HG03342 (cell line): ENCODE measurements at regions not wholly inside any gene's neighbourhood (a gene's known extent, or its start where the extent isn't known, plus 50 kb on each side); places are given as distances from the start of the nearest gene placed in this dataset.
A peak's percentile ranks its signal among the peaks of the same experiment; 100 is the strongest.
"Not testable (repeated sequence)": the region's sequence is repeated elsewhere in the genome, so short reads cannot be mapped to it uniquely, and the experiment has no call there.

Source experiments
- ATAC-seq: cut with Tn5 transposase; IDR thresholded peaks from one replicate; pipeline ENCODE4 v1.9.1; 2021; ENCODE audit warnings: mild to moderate bottlenecking, moderate library complexity; ENCODE audit not compliant: unreplicated experiment

DNA sequence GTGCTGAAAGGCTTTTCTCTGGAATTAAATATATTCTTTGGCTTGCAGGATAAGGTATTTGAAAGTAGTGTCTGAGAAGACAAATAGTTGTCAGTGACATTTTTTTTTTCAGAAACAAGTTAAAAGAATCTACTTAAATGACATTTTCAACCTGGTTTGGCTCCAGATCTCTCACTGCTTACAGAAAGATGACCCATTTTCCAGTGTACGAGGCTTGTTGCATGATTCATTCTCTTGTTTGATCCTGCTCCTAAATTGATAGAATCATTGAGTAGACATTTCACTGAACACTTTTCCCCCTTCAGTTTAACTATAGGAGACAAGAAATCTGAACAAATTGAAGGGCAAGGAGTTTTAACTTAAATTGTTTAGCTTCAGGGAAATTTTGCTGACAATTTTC, 546.1 kb downstream of the ZNF608 start:
- no peak for ATAC-seq

DNA sequence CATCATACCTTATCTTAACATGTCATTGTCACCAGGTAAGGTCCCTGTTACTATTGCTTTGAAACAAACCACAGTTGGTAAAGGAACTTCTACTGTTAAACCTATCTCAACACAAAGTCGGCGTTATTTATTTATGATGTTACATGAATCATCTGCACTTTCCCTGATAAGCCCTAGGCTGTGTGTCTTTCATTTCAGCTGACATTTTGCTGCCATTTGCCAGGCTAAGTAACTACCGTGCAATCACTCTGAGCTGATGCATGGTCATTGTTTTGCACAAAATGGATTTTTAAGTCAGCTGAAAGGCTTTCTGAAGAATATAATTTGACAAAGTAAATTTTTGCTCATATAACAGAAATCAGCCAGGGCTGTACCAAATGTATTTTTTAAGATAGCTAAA, 546.5 kb downstream of the ZNF608 start:
- no peak for ATAC-seq

DNA sequence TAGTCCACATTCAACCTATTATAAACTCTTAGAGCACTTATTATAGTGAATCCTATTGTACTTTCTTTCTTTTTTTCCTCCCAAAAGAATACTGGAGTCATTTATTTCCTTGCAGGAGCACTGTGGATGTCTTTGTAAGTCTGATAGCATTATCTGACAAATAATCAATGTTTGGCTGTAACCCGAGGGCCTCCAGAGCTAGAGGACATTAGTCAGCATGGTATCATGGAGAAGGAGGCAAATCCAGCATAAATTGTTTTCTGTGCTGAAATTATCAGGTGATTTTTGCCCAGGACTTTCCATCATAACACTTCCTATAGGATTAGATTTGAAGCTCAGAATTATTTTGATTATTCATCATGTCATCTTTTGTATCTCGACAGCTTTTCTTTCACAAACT, 551.0 kb downstream of the ZNF608 start:
- ATAC-seq: no peak

GRCh38 chr5:124194282-124194681, 552.2 kb downstream of the ZNF608 start:
- ATAC-seq: no peak

DNA sequence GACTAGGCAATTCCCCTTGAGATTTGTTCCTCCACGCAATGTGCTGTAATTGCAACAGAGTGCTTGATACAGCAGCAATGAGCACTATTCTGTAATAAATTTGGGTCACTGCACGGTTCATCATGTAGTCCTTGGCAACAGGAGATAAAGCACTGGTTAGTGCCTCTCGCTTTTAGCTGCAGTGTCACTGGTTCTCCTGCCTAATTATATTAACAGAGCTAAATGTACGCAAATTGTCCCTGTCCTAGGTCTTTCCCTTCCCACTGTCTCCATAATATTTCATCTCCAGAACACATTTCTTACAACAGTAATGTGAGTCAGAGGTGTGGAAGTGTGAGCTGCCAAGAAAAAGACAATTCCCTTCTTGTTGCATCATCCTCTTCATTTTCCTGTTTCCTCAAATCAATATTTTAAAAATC, 553.1 kb downstream of the ZNF608 start:
- no peak for ATAC-seq

GRCh38 chr5:124192716-124193115, 553.7 kb downstream of the ZNF608 start:
- no peak for ATAC-seq

- no peak for ATAC-seq
Measured at GRCh38 chr5:124185716-124186115, 560.7 kb downstream of the ZNF608 start.

- peak; percentile 69 for ATAC-seq
Measured at GRCh38 chr5:124182133-124182532, 564.3 kb downstream of the ZNF608 start.

DNA sequence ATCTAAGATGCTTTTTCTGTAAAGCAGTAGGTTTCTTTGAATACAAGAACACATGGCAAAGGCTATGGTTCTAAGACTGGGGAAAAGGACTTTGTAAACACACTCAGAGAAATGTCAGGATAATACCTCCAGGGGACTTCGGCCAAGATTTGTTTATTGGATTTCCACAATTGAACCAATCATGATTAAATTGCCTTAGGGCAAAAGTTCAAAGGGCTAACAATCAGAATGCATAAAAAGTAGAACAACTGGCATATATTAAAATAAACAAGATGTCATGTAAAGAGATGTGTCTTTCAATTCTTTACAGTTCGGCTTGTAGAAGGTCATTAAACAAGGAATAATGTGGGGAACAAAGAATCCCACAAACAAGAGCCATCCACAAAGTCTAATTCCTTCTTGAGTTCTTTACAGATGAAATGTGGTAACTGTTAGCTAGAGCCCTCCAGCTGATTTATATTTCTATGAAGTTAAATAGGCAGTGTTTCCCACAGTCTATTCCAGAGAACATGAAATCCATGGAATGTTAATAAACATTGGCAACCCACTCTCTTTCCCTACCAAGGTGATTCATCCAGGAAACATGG, 565.5 kb downstream of the ZNF608 start:
- no peak for ATAC-seq

DNA sequence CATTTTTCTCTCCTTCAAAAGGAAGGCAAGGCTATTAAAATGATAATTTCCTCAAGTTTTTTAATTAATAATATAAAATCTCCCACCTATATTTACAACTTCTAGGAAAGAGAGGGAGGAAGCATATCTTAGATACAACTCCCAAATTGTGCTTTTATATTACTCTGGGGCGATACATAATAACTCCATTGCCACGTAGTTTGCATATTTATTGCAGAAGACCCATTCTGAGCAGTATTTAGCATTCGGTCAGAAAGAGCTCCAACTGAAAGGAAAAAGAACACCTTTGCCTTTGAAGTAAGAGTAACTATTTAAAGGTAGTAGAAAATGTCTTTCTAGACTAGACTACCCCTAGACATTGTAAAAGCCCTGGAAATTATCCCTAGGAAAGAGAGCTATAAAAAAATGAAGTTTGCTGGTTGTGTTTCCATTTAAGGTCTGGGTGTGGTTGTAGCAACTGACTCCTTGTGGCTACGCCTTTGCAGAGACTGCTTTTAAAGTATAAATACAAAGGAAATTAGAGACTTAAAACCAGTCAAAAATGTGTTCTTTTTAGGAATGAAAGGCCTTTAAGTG, 566.1 kb downstream of the ZNF608 start:
- no peak for ATAC-seq

GRCh38 chr5:124179819-124180218, 566.6 kb downstream of the ZNF608 start:
- ATAC-seq: no peak

GRCh38 chr5:124178050-124178449, 568.4 kb downstream of the ZNF608 start:
- ATAC-seq: no peak

DNA sequence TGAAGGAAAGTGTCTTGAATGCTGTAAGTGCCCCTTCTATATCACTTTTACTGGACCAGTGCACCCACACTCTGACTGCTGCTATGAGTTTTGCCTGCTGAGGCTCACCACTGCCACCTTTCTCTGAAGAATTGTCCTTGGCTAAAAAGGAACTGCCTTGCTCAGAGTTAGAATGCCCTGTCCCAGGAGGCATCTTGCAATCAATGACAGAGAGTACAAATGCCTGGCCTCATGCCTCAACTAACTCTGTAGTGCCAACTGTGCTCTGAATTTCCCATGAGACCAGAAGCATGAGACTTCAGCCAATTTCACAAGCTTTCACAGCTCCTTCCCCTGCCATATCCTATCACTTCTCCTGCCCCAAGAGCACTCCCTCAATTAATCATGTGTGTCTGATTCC, 569.7 kb downstream of the ZNF608 start:
- no peak for ATAC-seq

DNA sequence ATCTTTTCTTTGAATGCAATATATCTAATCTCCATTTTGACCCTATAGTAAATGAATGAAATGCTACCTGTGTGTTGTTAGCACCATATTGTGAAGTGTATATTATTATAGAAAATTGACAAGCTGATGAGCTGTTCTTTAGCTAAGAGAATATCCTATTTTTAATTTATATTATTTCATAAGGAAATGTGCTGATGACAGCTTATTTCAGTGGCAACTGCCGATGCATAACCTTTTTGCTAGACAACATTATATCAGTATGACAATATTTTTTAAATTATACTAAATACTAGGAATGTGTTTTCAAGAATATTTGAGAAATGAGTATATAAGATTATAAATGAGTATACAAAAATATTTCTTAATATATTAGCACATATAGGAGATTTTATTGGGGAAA, 573.1 kb downstream of the ZNF608 start:
- no peak for ATAC-seq

DNA sequence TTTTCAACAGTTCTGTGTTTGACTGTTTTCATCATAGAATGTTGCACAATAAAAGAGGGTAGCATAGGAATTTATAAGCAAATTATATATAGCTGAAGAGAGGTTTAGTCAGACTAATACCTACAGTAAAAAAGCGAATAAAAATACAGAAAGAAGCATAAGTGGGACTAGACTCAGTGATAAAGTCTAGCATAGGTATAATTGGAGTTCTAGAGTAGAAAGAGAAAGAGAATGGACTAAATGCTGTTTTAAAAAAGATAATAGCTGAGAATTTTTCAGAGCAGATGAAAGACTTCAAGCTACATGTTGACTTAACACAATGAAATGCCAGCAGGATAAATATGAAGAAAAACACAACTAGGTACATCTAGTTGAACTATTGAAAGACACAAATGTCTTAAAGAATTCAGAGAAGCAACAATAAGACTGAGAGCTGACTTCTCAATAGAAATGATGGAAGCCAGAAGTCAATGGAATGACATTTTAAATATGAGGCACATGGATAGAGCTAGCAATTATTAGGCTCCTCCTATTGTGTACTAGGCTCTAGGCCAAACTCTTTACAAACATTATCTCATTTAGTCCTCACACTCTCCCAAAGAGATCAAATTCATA, 573.9 kb downstream of the ZNF608 start:
- ATAC-seq: no peak

DNA sequence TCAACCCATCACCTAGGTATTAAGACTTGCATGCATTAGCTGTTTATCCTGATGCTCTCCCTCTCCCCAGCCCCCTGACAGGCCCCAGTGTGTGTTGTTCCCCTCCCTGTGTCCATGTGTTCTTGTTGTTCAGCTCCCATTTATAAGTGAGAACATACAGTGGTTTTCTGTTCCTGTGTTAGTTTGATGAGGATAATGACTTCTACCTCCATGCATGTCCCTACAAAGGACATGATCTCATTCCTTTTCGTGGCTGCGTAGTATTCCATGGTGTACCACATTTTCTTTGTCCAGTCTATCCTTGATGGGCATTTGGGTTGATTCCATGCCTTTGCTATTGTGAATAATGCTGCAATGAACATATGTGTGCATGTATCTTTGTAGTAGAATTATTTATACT, 578.3 kb downstream of the ZNF608 start:
- not testable (repeated sequence) for ATAC-seq

GRCh38 chr5:124162767-124163532, 583.5 kb downstream of the ZNF608 start:
- no peak for ATAC-seq

DNA sequence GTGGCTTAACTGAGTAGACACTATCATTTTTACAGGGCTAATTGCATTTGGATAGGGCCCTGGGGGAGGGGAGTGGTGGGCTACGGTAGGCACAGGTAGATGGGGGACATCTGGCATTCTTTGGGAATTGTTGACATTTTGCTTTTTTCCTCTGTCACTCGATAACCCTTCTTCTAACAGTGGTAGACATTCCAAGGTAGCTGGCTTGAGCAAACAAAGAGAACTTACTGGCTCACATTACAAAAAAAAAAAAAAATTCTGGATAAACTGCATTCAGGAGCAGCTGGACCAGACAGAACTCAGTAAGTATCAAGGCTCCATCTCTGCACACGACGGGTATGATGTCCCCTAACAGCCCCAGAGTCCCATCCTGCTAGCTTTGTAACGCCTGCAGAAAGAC, 585.2 kb downstream of the ZNF608 start:
- no peak for ATAC-seq

GRCh38 chr5:124160265-124160664, 586.2 kb downstream of the ZNF608 start:
- ATAC-seq: no peak

DNA sequence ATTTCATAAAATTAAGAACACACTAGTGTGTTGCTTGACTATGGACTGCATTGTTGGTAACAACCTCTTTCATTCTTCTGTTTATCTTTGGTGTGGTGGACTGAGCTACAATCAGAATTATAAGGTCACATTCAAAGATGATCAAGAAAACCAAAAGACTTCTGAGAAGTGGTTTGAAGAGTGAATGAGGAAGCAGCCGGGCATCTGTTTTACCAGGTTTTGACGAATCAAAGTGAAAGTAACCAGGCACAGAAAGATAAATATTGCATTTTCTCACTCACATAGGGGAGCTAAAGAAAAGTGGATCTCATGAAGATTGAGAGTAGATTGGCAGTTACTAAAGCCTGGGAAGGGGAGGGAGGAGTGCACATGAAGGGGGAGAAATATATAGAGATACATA, 589.1 kb downstream of the ZNF608 start:
- ATAC-seq: no peak

- ATAC-seq: no peak
Measured at GRCh38 chr5:124156415-124156996, 589.9 kb downstream of the ZNF608 start.

DNA sequence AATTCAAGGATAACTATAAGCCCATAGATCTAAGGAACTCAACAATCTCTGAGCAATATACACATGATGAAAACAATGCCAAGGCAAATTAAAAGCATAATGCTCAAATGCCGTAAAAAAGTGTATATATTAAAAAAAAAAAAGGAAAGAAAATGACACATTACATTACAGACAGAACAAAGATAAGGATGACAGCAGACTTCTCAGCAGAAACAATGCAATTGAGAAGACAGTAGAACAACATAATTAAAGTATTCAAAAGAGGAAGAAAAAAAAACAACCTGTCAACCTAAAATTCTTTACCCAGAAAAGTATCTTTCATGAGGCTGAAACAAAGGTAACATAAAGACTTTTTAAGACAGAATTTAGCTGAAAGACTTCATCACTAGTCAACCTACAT, 591.7 kb downstream of the ZNF608 start:
- no peak for ATAC-seq
